Psoas muscle (tissue), 7 donors: ENCODE measurements at regions not wholly inside any gene's neighbourhood (a gene's known extent, or its start where the extent isn't known, plus 50 kb on each side); places are given as distances from the start of the nearest gene placed in this dataset.

Experiments
- ATAC-seq, 4 donors: fragments of 200-7000 bp; cut with Tn5 transposase; one replicate each; pipeline ENCODE4 v1.9.1; 2020; ENCODE audit warnings: moderate library complexity in 3 of 4, mild to moderate bottlenecking in 2 of 4
- DNase-seq, 2 donors: peaks; one replicate each; pipeline ENCODE4 v3.0.0-alpha.2; 2020
- H3K27ac ChIP-seq: fragments of 200-600 bp; one replicate; pipeline ENCODE4 v1.8.0; 2022
- H3K27me3 ChIP-seq, 3 donors: fragments of 200-600 bp in 1 of 3; one replicate each; pipeline versions ENCODE4 v1.6.1 to v1.8.0; 2013 to 2022; ENCODE audit warnings: low read length in 2 of 3, mild to moderate bottlenecking in 2 of 3, moderate library complexity in 1 of 3; ENCODE audit not compliant: insufficient read depth in 3 of 3
- H3K36me3 ChIP-seq, 2 donors: fragments of 200-600 bp in 1 of 2; one replicate each; pipeline versions ENCODE4 v1.6.1 to v1.8.0; 2013 to 2022; ENCODE audit warnings: low read depth in 1 of 2, mild to moderate bottlenecking in 1 of 2, moderate library complexity in 1 of 2; ENCODE audit not compliant: insufficient read depth in 1 of 2
- H3K4me1 ChIP-seq: fragments of 200-600 bp; one replicate; pipeline ENCODE4 v1.8.0; 2022
- H3K4me3 ChIP-seq: fragments of 200-600 bp; one replicate; pipeline ENCODE4 v1.8.0; 2022; ENCODE audit warnings: mild to moderate bottlenecking
- H3K9me3 ChIP-seq: fragments of 200-600 bp; one replicate; pipeline ENCODE4 v1.8.0; 2022
- whole genome bisulfite sequencing, 3 donors: extraction: QIAGEN DNeasy Blood & Tissue Kit; methylation state at CpG; one replicate each; pipeline versions ENCODE4 v1.1.6 to v1.1.7; 2013; 5-methylcytosine and 5-hydroxymethylcytosine counted together
- intact Hi-C, 2 donors: fragments of 100-400 bp; cut with DNase I; formaldehyde crosslinking; loops; one replicate each; pipeline versions ENCODE4 v1.11.0 to v1.14.2; 2022
- TF ChIP-seq, protein P1 (sequence below): fragments of 200-600 bp; IDR thresholded peaks from one replicate; pipeline ENCODE4 v1.8.0; 2022; ENCODE audit warnings: antibody characterized with exemption
- donor health status: healthy with polysubstance abuse.
- donor health status: DM: no; HTN: no; CAD: no; lungs with moderate emphysema.
- donor health status: Bipolar disorder and iron deficiency.
- donor health status: healthy.
- donor health status: DM: yes; HTN: yes; CAD: no.
- donor health status: DM: no; HTN: no; CAD: no.
- donor health status: DM: yes; HTN: yes; CAD: no.

DNA sequence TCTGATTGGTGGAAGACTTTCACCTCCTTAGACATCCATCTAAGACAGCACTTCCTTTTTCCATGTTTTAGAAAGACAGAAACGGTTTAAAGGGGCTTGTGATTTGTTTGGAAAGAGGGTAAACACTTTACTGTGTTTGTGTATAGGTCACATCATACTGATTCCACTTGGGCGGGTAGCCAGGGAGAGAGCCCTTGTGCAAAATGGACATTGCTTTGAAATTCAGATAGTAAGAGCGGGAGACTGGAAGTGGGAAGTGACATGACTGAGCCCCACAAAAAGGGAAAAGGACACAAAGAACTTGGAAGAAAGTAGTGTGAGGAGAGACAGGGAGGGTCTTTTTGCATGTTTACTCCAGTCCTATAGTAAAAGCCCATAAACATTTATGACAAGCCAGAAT lies 195.6 kb upstream of the CNTN4 start:
- Histone ChIP-seq H3K4me1 (no peaks in the 10 kb centered on the region), H3K4me3 (no peak overlapping the region), H3K27me3 (no peaks in the 10 kb centered on the region), H3K27ac (no peak overlapping the region), H3K36me3 (no peaks in the 10 kb centered on the region), H3K9me3 (no peaks in the 10 kb centered on the region)
- DNase-seq (no peak), ATAC-seq (no peak)
- WGBS, 3 donors = 66 to 77% (median 72%) methylated on average over 3 of the region's 3 CpGs
- TF ChIP-seq, protein P1, sequence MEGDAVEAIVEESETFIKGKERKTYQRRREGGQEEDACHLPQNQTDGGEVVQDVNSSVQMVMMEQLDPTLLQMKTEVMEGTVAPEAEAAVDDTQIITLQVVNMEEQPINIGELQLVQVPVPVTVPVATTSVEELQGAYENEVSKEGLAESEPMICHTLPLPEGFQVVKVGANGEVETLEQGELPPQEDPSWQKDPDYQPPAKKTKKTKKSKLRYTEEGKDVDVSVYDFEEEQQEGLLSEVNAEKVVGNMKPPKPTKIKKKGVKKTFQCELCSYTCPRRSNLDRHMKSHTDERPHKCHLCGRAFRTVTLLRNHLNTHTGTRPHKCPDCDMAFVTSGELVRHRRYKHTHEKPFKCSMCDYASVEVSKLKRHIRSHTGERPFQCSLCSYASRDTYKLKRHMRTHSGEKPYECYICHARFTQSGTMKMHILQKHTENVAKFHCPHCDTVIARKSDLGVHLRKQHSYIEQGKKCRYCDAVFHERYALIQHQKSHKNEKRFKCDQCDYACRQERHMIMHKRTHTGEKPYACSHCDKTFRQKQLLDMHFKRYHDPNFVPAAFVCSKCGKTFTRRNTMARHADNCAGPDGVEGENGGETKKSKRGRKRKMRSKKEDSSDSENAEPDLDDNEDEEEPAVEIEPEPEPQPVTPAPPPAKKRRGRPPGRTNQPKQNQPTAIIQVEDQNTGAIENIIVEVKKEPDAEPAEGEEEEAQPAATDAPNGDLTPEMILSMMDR = no peak
- intact Hi-C loops = no loop called here

DNA sequence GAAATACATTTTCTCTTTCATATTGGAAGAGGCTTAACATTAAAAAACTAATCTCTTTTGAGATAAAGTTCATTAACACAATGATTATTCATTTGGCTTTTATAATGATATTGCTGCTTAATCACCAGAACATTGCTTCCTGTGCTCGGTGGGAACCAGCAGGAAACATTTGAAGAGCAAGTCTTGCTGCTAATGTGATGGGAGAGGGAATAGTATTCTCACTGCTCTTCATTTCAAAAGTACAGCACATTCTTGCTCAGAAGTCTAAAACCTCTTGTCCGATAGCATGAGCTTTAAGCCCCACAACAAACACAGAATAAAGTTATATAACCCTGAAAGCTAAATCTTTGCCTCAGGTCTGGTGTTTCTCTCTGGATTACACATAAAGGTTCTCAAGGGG lies 190.8 kb upstream of the CNTN4 start:
- Histone ChIP-seq H3K36me3 (no peaks in the 10 kb centered on the region), H3K27me3 (no peaks in the 10 kb centered on the region), H3K4me3 (no peak overlapping the region), H3K9me3 (no peaks in the 10 kb centered on the region), H3K27ac (no peak overlapping the region), H3K4me1 (no peaks in the 10 kb centered on the region)
- intact Hi-C loops = no loop called here
- DNase-seq (no peak), ATAC-seq (no peak)
- 36 to 50% (median 47%) methylated on average over 2 of the region's 2 CpGs for WGBS, 3 donors
- TF ChIP-seq, protein P1 = no peak

DNA sequence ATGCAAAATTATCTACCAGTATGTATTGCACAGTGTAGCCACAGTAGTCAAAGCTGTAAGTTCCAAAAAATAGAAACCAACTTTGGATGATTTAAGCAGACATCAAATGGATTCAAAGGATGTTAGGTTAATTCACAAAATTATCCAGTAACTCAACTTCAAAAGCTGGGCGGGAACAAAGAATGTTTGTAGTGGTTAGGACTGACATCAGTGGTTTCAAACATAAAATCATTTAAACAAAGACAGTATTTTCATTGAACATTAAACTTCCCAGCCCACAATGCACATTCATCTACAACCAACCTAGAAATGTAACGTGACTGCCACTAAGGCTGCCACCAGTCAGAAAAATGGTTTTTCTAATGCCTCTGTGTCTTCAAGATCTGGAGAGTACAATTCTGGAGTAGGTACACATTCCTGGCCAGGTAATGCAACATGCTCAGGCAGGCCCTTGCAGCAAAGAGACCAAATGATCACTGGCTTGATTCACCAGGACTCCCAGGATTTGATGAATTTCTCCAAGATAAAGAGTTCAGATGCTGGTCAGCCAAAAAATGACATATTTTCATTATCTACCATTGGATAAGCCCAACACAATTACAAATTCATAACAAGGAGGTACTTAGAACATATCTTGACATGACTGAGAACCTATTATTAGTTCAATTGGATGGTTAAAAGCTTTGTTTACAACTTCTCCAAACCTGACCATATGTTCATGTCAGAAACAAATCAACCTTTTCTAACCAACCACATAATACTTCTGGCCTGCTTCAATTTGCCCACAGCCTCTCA lies 189.8 kb upstream of the CNTN4 start:
- WGBS, 3 donors = 65 to 83% (median 68%) methylated on average over 2 of the region's 2 CpGs
- ATAC-seq (no peak), DNase-seq (no peak)
- Histone ChIP-seq H3K27me3 (no peaks in the 10 kb centered on the region), H3K36me3 (no peaks in the 10 kb centered on the region), H3K27ac (no peak overlapping the region), H3K9me3 (no peaks in the 10 kb centered on the region), H3K4me3 (no peak overlapping the region), H3K4me1 (no peaks in the 10 kb centered on the region)
- intact Hi-C loops = no loop called here
- TF ChIP-seq, protein P1 = no peak

DNA sequence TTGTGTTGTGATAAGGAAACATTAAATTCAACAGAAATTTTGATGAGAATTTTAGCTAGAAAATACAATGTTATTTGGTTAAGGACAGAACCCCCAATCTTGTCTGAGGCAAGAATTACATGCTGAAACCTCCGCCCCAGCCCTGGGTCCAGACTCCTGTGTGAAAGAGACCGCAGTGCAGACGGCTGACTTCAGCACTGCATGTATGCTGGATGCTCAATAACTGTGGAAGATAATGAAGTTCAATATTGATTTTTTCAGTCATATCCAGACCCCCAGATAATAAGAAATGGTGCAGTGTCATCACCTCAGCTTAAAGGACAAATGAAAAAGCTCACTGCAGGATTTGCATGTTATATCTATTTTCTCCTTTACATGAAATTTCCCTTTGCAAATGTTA lies 188.3 kb upstream of the CNTN4 start:
- H3K9me3 ChIP-seq = no peaks in the 10 kb centered on the region
- ATAC-seq (no peak), DNase-seq (no peak)
- H3K36me3 ChIP-seq = no peaks in the 10 kb centered on the region
- no peak overlapping the region for H3K4me3 ChIP-seq
- H3K27ac ChIP-seq = no peak overlapping the region
- no peaks in the 10 kb centered on the region for H3K27me3 ChIP-seq
- 76 to 83% (median 80%) methylated on average over 3 of the region's 3 CpGs for WGBS, 3 donors
- intact Hi-C loops = no loop called here
- TF ChIP-seq, protein P1 = no peak
- H3K4me1 ChIP-seq = no peaks in the 10 kb centered on the region
